ENCODE measurements at regions not wholly inside any gene's neighbourhood (a gene's known extent, or its start where the extent isn't known, plus 50 kb on each side); places are given as distances from the start of the nearest gene placed in this dataset.

DNA sequence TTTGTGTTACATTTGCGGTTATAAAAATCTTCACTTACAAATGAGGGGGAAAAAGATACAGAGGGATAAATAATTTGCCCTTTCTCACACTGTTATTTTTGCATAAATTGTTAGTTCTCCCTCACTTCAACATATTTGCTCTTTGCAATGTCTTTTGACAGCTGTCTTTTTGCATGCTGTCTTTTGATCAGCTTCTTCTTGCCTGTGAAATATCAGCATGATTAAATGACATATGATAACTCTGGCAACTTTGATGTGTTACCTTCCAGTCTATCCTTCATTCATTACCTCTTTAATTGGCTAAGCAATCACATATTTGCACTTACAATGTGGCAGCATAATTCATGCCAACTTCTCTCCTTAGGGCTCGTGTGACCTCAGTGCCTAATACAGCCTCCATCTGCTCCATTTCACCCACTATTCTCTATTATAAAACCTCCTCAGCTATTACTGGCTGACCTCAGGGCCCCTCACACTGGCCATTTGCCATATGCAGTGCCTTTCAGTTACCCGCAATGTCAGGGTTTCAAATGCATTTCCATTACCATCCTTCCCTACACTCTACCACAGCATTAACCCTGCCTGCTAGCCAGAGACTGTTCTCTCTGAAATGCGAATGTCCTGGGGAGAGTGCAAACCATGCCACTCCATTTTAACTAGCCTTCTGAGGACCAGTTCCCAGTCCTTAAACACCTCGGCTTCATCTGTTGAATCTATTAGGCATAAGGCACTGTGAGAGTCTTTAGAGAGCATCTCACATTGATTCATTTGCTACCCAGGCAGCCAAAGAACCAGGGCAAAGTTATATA, 1056.6 kb upstream of the CHAC2 start:
- CTCF ChIA-PET, result no interaction called here
- POLR2A ChIA-PET, result no interaction called here
- H3K4me3 Mint-ChIP-seq, result no peak overlapping the region
- DNase-seq (no peak), ATAC-seq (no peak)
- H3K27ac Mint-ChIP-seq, result no peak overlapping the region
- peaks cover 2% of the 10 kb centered on the region for H3K9me3 Mint-ChIP-seq
- no peak for TF ChIP-seq CTCF (IDR thresholded peaks at IDR 0.05)
- no peaks in the 10 kb centered on the region for H3K36me3 Mint-ChIP-seq (ENCODE audit: low read depth)
- no peaks in the 10 kb centered on the region for H3K4me1 Mint-ChIP-seq (ENCODE audit: low read depth)
- intact Hi-C loops (cut with micrococcal nuclease), result no loop called here
- no peaks in the 10 kb centered on the region for H3K27me3 Mint-ChIP-seq

- CTCF ChIA-PET, result no interaction called here
- H3K36me3 Mint-ChIP-seq (ENCODE audit: low read depth), result no peaks in the 10 kb centered on the region
- POLR2A ChIA-PET, result no interaction called here
- no peak for ATAC-seq
- intact Hi-C loops (cut with micrococcal nuclease), result no loop called here
- no peak for TF ChIP-seq CTCF (IDR thresholded peaks at IDR 0.05)
- peaks cover 9% of the 10 kb centered on the region for H3K9me3 Mint-ChIP-seq
- no peaks in the 10 kb centered on the region for H3K27me3 Mint-ChIP-seq
- H3K4me3 Mint-ChIP-seq, result no peak overlapping the region
- H3K27ac Mint-ChIP-seq, result no peak overlapping the region
- DNase-seq, result no peak
- no peaks in the 10 kb centered on the region for H3K4me1 Mint-ChIP-seq (ENCODE audit: low read depth)
Observed at GRCh38 chr2:52704251-52704650, 1063.4 kb upstream of the CHAC2 start.

DNA sequence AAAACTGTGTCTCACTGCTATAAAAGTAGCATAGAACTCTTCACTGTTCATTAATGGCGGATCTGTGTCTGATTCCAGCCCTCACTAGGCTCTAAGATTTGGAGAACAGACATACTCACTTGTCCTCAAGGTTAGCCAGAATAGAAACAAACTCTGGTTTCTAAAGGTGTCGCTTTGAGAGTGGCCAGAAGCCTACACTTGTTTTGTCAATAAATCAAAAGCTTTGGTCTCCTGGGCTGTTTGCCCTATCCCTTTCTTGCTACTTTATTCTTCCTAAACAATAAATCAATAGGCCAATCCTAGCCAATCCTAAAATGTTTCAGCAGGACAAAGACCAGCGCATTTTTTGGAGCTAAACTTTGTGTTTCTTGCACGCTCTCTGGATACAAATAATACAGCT, 1064.6 kb upstream of the CHAC2 start:
- intact Hi-C loops (cut with micrococcal nuclease), result no loop called here
- ATAC-seq (no peak), DNase-seq (no peak)
- H3K4me1 Mint-ChIP-seq (ENCODE audit: low read depth), result no peaks in the 10 kb centered on the region
- ChIA-PET CTCF (no interaction called here), POLR2A (no interaction called here)
- H3K4me3 Mint-ChIP-seq, result no peak overlapping the region
- no peaks in the 10 kb centered on the region for H3K27me3 Mint-ChIP-seq
- H3K9me3 Mint-ChIP-seq, result peaks cover 11% of the 10 kb centered on the region
- H3K36me3 Mint-ChIP-seq (ENCODE audit: low read depth), result no peaks in the 10 kb centered on the region
- TF ChIP-seq CTCF (IDR thresholded peaks at IDR 0.05), result no peak
- no peak overlapping the region for H3K27ac Mint-ChIP-seq

DNA sequence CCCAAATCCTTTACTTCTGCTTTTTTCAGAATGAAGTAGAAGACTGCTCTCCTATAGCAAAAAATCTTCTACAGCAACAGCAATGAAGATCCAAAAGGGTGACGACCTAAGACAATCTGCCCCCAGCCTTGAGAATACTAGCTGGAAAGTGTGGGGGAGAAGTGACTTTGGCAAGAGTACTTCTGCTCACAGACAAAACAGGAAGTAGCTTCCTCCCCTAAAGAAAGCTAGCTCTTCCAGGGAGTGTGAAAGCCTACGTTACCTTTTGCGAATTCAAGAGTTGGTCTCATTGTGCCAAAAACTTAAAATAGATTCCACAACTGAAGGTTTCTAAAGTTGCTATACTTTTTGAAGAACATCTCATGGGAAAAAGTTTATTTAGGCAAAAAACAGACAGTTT, 1069.2 kb upstream of the CHAC2 start:
- ChIA-PET CTCF (no interaction called here), POLR2A (no interaction called here)
- H3K27me3 Mint-ChIP-seq, result no peaks in the 10 kb centered on the region
- H3K4me1 Mint-ChIP-seq (ENCODE audit: low read depth), result no peaks in the 10 kb centered on the region
- intact Hi-C loops (cut with micrococcal nuclease), result no loop called here
- peaks cover 11% of the 10 kb centered on the region for H3K9me3 Mint-ChIP-seq
- no peak overlapping the region for H3K4me3 Mint-ChIP-seq
- ATAC-seq (no peak), DNase-seq (no peak)
- TF ChIP-seq CTCF (IDR thresholded peaks at IDR 0.05), result no peak
- H3K36me3 Mint-ChIP-seq (ENCODE audit: low read depth), result no peaks in the 10 kb centered on the region
- H3K27ac Mint-ChIP-seq, result no peak overlapping the region

DNA sequence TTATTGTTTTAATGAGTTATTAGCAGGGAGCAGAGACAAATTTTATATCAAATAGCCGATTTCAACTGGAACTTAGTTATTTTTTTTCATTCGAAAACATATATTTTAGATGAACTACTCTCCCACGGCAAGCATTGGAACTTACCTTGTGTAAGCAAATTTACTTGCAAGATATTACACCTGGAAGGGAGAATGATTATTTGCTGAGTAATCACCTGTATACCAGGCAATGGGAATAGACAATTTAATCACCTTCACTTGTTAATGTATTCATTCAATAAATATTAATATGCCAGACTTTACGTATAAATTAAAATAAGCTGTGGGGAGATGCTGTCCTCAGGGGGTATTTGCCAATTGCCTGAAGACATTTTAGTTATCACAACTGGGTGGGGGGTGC, 1069.9 kb upstream of the CHAC2 start:
- ATAC-seq, result no peak
- TF ChIP-seq CTCF (IDR thresholded peaks at IDR 0.05), result no peak
- intact Hi-C loops (cut with micrococcal nuclease), result no loop called here
- Mint-ChIP-seq H3K27me3 (no peaks in the 10 kb centered on the region), H3K4me1 (ENCODE audit: low read depth) (no peaks in the 10 kb centered on the region), H3K36me3 (ENCODE audit: low read depth) (no peaks in the 10 kb centered on the region), H3K27ac (no peak overlapping the region), H3K4me3 (no peak overlapping the region), H3K9me3 (peaks cover 11% of the 10 kb centered on the region)
- DNase-seq, result no peak
- CTCF ChIA-PET, result no interaction called here
- POLR2A ChIA-PET, result no interaction called here
